Hepatic stellate cell (primary cell): ENCODE measurements at regions not wholly inside any gene's neighbourhood (a gene's known extent, or its start where the extent isn't known, plus 50 kb on each side); places are given as distances from the start of the nearest gene placed in this dataset.
A peak's percentile ranks its signal among the peaks of the same experiment; 100 is the strongest.

Experiments
- DNase-seq: peaks from one replicate; pipeline ENCODE4 v3.0.0; 2011; ENCODE audit warnings: low spot score

GRCh38 chr10:88131511-88132139, 268.2 kb downstream of the PTEN start:
- no peak for DNase-seq

GRCh38 chr10:88136712-88137111, 273.3 kb downstream of the PTEN start:
- no peak for DNase-seq

GRCh38 chr10:88138319-88138848, 275.0 kb downstream of the PTEN start:
- no peak for DNase-seq

GRCh38 chr10:88147000-88147798, 283.8 kb downstream of the PTEN start:
- no peak for DNase-seq

GRCh38 chr10:88149906-88150305, 286.5 kb downstream of the PTEN start:
- no peak for DNase-seq

- DNase-seq: no peak
Observed at GRCh38 chr10:88150339-88150738, 286.9 kb downstream of the PTEN start.

- peak; percentile 55 for DNase-seq
Observed at GRCh38 chr10:88152728-88153133, 289.3 kb downstream of the PTEN start.

GRCh38 chr10:88154596-88155250, 291.3 kb downstream of the PTEN start:
- no peak for DNase-seq

- DNase-seq: peak; percentile 26
Observed at GRCh38 chr10:88156341-88156740, 292.9 kb downstream of the PTEN start.

- DNase-seq: peak; percentile 48
Observed at GRCh38 chr10:88157981-88158465, 294.6 kb downstream of the PTEN start.

GRCh38 chr10:88158526-88159122, 295.2 kb downstream of the PTEN start:
- DNase-seq: no peak

- DNase-seq: no peak
Observed at GRCh38 chr10:88159127-88159829, 295.9 kb downstream of the PTEN start.

- DNase-seq: no peak
Observed at GRCh38 chr10:88161070-88161469, 297.6 kb downstream of the PTEN start.

GRCh38 chr10:88161756-88162155, 298.3 kb downstream of the PTEN start:
- DNase-seq: no peak

GRCh38 chr10:88162852-88163251, 299.4 kb downstream of the PTEN start:
- DNase-seq: no peak

GRCh38 chr10:88163572-88163971, 300.1 kb downstream of the PTEN start:
- no peak for DNase-seq

GRCh38 chr10:88164471-88164870, 301.0 kb downstream of the PTEN start:
- DNase-seq: no peak

- peak; percentile 37 for DNase-seq
Observed at GRCh38 chr10:88165849-88166271, 302.4 kb downstream of the PTEN start.

- no peak for DNase-seq
Observed at GRCh38 chr10:88168171-88169036, 305.0 kb downstream of the PTEN start.

- DNase-seq: no peak
Observed at GRCh38 chr10:88169037-88169319, 305.6 kb downstream of the PTEN start.

- DNase-seq: no peak
Observed at GRCh38 chr10:88170628-88171027, 307.2 kb downstream of the PTEN start.
